WI38 (cell line): ENCODE measurements at regions not wholly inside any gene's neighbourhood (a gene's known extent, or its start where the extent isn't known, plus 50 kb on each side); places are given as distances from the start of the nearest gene placed in this dataset.

Experiments used
- H3K4me3 ChIP-seq: 2 replicates; pipeline ENCODE4 v1.5.1; 2011; ENCODE audit warnings: low read depth, mild to moderate bottlenecking, control low read depth, low read length
- TF ChIP-seq, protein P1 (sequence below): IDR thresholded peaks from 2 replicates; pipeline ENCODE4 v1.5.1; 2012; ENCODE audit warnings: low read depth, mild to moderate bottlenecking, control low read depth, low read length

DNA sequence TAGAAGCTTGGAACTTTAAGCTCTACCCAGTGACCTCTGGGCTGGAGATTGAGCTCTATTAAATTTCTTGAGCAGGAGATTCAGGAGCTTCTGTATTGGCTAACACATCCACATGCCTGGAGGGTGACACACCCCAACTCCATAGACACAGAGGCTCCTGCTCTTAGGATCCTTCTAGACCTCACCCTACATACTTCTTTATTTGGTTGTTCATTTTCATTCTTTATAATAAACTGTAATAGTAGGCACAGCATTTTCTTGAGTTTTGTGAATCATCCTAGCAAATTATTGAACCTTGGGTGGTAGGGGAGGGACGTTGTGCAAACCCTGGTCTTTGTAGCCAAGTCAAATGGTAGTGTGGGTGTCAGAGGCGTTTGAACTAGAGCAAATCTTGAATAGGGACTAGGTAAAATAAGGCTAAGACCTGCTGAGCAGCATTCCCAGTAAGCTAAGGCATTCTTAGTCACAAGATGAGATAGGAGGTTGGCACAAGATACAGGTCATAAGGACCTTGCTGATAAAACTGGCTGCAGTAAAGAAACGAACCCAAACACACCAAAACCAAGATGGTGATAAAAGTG, 323.8 kb upstream of the GALNT5 start:
- H3K4me3 ChIP-seq = no peak overlapping the region
- TF ChIP-seq, protein P1, sequence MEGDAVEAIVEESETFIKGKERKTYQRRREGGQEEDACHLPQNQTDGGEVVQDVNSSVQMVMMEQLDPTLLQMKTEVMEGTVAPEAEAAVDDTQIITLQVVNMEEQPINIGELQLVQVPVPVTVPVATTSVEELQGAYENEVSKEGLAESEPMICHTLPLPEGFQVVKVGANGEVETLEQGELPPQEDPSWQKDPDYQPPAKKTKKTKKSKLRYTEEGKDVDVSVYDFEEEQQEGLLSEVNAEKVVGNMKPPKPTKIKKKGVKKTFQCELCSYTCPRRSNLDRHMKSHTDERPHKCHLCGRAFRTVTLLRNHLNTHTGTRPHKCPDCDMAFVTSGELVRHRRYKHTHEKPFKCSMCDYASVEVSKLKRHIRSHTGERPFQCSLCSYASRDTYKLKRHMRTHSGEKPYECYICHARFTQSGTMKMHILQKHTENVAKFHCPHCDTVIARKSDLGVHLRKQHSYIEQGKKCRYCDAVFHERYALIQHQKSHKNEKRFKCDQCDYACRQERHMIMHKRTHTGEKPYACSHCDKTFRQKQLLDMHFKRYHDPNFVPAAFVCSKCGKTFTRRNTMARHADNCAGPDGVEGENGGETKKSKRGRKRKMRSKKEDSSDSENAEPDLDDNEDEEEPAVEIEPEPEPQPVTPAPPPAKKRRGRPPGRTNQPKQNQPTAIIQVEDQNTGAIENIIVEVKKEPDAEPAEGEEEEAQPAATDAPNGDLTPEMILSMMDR = no peak

DNA sequence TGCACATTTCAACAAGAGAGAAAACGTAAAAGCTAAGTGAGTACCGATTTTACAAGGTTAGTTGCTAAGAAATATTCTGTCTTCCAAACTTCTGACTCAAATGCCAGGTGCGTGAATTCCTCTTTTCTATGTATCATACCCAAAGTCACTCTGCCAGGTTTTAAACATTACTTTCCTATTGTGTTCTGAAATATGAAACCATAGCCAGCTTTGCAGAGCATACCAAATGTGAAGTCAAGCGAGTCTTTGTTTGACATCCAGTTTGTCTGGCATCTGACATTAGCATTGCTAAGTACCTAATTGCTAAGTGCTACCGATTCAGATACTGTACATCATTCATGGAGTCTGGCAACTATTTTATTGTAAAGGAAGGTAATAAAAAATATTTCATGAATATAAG, 321.9 kb upstream of the GALNT5 start:
- H3K4me3 ChIP-seq = no peak overlapping the region
- TF ChIP-seq, protein P1 = no peak

DNA sequence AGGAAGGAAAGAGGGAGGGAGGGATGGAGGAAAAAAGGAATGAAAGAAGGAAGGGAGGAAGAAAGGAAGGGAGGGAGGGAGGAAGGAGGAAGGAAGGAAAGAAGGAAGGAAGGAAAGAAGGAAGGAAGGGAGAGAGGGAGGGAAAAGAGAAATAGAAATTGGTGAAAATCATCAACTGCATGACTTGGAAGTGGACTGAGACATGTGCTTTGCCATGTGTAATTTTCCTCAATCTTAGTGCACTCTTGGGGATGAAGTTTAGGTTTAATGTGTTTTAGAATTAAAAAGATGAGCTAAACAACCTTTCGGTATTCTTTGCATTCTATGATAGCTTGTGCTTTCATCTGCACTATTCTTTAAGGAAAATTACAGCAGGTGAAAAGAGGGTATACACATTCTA, 320.1 kb upstream of the GALNT5 start:
- TF ChIP-seq, protein P1 = no peak
- H3K4me3 ChIP-seq = no peak overlapping the region

DNA sequence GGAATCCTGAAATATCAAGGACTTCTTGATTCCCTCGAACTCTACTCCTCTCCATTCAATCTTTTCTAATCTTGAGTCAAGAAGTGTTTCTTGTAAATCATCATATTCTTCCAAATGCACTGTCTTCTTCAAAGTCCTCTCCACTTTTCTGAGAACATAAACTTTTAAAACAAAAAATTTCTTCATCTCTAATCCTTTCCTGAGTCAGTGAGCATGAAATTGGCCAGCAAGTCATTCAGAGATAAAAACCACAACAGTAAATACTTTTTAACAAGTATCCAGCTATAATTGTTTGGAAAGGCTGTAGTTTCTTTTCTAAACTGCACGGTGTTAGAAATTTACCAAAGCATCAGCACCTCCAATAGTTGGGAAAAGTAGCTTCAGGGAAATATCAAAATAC, 312.6 kb upstream of the GALNT5 start:
- TF ChIP-seq, protein P1 = no peak
- H3K4me3 ChIP-seq = no peak overlapping the region

DNA sequence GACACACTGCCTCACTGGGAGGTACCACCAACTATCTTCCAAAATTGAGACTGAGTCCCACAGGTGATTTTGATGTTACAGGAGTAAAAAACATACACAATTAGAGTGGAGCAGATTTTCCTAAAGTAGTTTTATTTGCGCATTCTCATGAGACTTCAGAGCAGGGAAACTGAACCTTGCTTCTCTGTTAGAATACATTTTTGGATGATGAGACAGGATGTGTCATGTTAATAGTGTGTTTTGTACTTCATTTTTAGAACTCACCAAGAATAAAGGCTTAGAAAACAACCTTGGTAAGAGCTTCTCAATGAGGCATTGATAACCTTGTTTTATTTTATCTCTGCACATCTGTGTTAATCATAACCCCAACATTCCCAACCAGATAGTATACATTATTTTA, 310.2 kb upstream of the GALNT5 start:
- TF ChIP-seq, protein P1 = no peak
- H3K4me3 ChIP-seq = no peak overlapping the region

DNA sequence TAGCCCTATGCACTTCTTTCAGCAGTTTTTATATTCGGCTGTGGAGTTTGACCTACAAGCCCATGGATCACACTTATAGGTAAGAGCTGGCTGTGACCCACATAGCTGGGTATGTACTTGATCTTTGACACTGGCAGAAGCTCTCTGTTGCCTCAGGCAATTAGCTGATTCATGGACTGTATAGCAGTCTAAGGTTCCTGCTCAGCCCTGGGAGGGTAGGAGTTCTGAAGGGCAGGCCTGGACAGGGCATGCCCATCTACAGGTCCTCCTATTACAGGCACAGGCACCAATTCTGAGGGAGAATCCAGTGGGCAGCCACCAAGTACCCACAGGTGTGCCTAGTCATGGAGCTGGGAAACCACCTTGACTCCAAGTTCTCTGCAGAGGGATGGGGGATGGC, 301.8 kb upstream of the GALNT5 start:
- TF ChIP-seq, protein P1 = no peak
- no peak overlapping the region for H3K4me3 ChIP-seq

DNA sequence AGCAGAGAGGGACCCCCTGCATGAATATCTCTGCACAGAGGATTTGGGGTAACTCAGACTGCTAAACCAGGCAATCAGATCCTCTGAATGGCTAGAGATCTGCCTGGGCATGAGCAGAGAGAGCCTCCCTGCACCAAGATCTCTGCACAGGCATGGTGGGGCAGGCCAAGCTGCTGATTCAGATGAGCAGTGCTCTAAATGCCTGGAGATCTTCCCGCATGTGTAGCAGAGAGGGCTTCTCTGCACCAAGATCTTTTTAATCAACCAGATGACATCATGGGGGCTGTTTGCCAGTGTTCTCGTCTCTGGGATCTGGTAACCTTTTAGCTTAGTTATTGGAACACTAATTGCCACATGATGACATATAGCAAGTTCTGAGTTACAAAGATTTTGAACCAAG, 301.3 kb upstream of the GALNT5 start:
- TF ChIP-seq, protein P1 = no peak
- H3K4me3 ChIP-seq = no peak overlapping the region
